Tongue (tissue), 1 donor: ENCODE measurements at regions not wholly inside any gene's neighbourhood (a gene's known extent, or its start where the extent isn't known, plus 50 kb on each side); places are given as distances from the start of the nearest gene placed in this dataset.
A peak's percentile ranks its signal among the peaks of the same experiment; 100 is the strongest.
"Not testable (repeated sequence)": the region's sequence is repeated elsewhere in the genome, so short reads cannot be mapped to it uniquely, and the experiment has no call there.

Source experiments
- DNase-seq: peaks from one replicate; pipeline ENCODE4 v3.0.0-alpha.2; 2015

GRCh38 chr5:174558190-174558589, 166.2 kb upstream of the MSX2 start:
- no peak for DNase-seq

DNA sequence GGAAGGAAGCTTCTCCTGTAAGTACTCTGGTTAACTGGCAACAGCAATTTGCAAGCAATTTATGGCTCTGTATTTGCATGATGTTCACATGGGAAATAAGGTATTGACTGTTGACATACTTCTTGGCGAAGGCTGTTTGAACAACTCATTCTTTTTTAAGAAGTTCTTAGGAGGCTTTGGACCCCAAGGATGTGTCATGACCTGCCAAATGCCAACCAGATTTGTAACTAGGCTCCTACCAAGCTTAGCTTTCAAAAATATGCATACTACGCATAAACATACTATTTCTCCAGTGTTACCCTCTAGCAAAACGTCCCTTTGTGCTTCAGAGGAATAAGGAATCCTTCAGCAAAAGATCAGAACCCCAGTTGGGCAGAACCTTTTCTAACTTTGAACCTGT, 165.2 kb upstream of the MSX2 start:
- DNase-seq: no peak

- DNase-seq: no peak
These were observed 164.8 kb upstream of the MSX2 start for GRCh38 chr5:174559566-174560090.

DNA sequence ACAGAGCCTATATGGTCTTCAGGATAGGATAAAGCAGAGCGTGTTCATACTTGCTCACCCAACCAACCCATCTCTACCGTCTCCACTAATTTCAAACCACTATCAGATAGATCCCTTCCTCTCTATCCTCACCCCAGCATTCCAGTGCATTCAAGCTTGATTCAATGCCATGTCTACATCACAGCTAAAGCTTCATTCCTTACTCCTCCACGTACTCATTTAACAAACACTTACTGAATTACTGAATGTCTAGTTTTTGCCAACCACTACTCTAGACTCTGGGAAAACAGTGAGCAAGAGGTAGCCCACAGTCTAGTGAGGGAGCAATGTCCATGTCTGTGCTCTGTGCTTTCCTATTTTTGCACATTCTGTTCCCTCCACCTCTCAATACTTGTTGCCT, 163.5 kb upstream of the MSX2 start:
- DNase-seq: no peak

- not testable (repeated sequence) for DNase-seq
These were observed 161.3 kb upstream of the MSX2 start for GRCh38 chr5:174563040-174563439.

GRCh38 chr5:174563899-174564298, 160.5 kb upstream of the MSX2 start:
- DNase-seq: peak; percentile 77

- DNase-seq: no peak
These were observed 156.8 kb upstream of the MSX2 start for GRCh38 chr5:174567506-174568141.

- no peak for DNase-seq
These were observed 153.7 kb upstream of the MSX2 start for GRCh38 chr5:174570662-174571061.

GRCh38 chr5:174571662-174572397, 152.6 kb upstream of the MSX2 start:
- peak; percentile 95 for DNase-seq

- no peak for DNase-seq
These were observed 151.8 kb upstream of the MSX2 start for GRCh38 chr5:174572591-174572990.

GRCh38 chr5:174573221-174573994, 151.0 kb upstream of the MSX2 start:
- no peak for DNase-seq

DNA sequence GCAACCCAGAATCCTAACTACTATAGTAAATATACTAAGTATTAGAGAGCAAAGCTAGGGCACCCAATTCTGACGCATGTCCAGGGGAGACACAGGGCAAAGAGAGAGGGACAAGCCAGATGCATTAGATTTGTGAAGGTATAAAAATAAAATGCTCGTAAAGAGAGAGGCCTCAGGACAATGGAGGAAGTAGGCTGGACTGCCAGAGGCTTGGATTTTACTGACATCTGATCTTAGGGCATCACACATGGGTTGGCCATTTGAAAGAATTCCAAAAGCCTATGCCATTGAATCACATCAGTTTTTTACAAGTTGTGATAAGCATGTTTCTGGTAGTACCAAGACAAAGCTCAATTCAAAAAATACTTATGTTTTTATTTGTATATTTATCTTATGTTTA, 149.3 kb upstream of the MSX2 start:
- no peak for DNase-seq

DNA sequence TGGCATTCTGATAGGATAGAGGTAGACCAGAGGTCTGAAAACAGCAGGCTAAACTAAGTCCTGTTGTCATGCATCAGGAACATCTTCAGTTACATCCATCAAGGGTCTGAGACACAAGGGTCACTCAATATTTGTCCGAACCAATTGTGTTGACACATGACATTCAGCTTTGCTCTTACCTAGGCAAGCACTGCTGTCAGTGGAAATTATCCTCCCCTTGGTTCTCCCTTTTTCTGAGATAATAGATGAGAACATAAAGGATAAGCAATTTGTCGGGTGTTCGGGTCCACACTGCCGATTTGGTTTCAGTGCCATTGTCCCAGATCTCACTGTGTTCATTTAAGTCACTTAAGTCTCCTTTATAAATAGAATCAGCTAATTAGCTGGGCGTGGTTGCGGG, 148.3 kb upstream of the MSX2 start:
- no peak for DNase-seq

GRCh38 chr5:174581479-174581878, 142.9 kb upstream of the MSX2 start:
- DNase-seq: peak; percentile 30

GRCh38 chr5:174581894-174582293, 142.5 kb upstream of the MSX2 start:
- no peak for DNase-seq

DNA sequence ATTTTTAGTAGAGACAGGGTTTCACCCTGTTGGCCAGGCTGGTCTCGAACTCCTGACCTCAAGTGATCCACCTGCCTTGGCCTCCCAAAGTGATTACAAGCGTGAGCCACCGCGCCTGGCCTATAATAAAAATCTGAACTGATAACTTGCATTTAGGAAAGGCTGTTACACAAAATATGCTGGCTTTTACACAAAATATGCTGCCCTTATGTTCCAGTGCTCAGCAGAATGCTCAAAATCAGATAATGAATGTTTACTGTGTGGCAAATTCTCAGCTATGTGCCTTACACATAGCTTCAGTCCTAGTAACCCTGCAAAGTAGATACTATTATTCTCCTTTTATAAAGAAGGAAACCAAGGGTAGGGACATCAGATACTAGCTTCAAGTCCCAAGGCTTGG, 141.3 kb upstream of the MSX2 start:
- no peak for DNase-seq

GRCh38 chr5:174585472-174585871, 138.9 kb upstream of the MSX2 start:
- DNase-seq: no peak

DNA sequence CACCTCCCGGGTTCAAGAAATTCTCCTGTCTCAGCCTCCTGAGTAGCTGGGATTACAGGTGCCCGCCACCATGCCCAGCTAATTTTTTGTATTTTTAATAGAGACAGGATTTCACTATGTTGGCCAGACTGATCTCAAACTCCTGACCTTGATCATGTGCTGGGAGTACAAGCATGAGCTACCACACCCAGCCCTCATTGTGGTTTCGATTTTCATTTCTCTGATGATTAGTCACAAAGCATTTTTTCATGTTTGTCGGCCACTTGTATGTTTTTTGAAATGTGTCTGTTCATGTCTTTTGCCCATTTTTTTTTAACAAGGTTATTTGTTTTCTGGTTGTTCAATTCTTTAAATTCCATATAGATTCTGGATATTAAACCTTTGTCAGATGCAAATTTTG, 138.2 kb upstream of the MSX2 start:
- DNase-seq: not testable (repeated sequence)

GRCh38 chr5:174589011-174589410, 135.4 kb upstream of the MSX2 start:
- no peak for DNase-seq

DNA sequence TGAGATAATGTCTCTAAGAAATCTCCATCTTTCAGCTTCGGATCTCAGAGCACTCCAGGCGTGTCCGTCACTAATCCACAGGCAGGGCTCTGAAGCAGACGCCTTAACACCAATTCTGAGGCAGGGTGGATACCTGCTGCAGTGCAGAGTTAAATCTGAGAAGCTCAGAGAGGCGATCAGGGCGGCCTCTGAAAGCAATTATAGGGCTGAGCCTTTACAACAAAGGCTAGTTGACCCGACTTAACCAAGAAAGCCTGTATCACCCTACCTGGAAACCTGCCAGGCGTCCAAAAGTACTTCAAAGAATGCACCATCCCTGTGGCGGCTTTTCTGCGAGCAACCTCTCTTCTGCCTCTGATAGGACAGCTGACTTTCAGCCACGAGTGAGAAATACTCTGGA, 134.8 kb upstream of the MSX2 start:
- DNase-seq: no peak

GRCh38 chr5:174590820-174591219, 133.6 kb upstream of the MSX2 start:
- DNase-seq: no peak

- DNase-seq: no peak
These were observed 128.0 kb upstream of the MSX2 start for GRCh38 chr5:174596429-174596828.

- DNase-seq: no peak
These were observed 124.4 kb upstream of the MSX2 start for GRCh38 chr5:174599992-174600391.
